T-cell (primary cell): ENCODE measurements at regions not wholly inside any gene's neighbourhood (a gene's known extent, or its start where the extent isn't known, plus 50 kb on each side); places are given as distances from the start of the nearest gene placed in this dataset.

Source experiments
- ATAC-seq, 4 experiments: fragments of 200-7000 bp in 3 of 4; fragments of 150-1000 bp in 1 of 4; cut with Tn5 transposase; replicated peaks in 1 of 4; 1 replicate in 3 of 4; 2 replicates in 1 of 4; pipeline ENCODE4 v1.10.0; 2021; ENCODE audit warnings: moderate library complexity in 3 of 4, mild to moderate bottlenecking in 2 of 4, moderate number of reproducible peaks in 1 of 4
- CTCF ChIA-PET, 2 donors: fragments of 300-600 bp; sonication (Branson Sonifier 250); formaldehyde crosslinking; loops; one replicate each; lab custom pipeline; 2022; ENCODE audit warnings: antibody characterized with exemption in 2 of 2; lab: Charles Lee
- POLR2A ChIA-PET, 2 donors: fragments of 300-600 bp; sonication (Branson Sonifier 250); formaldehyde crosslinking; loops; one replicate each; lab custom pipeline; 2022; ENCODE audit warnings: antibody characterized with exemption in 2 of 2; lab: Charles Lee
- DNase-seq, 35 experiments: peaks; one replicate each; pipeline versions ENCODE4 v3.0.0 to v3.0.0-alpha.2; 2013 to 2023
- H3K27ac ChIP-seq: one replicate; pipeline ENCODE4 v1.5.1; 2013; ENCODE audit warnings: low read length
- H3K27me3 ChIP-seq, 2 experiments: replicated peaks in 1 of 2; 1 replicate in 1 of 2; 2 replicates in 1 of 2; pipeline versions ENCODE4 v1.6.1 to v1.7.0; 2013; ENCODE audit warnings: low read length in 1 of 2, mixed read lengths in 1 of 2; ENCODE audit not compliant: control insufficient read depth in 2 of 2, insufficient read depth in 2 of 2; ENCODE audit errors: extremely low read depth in 1 of 2
- H3K36me3 ChIP-seq, 2 donors: 1 replicate in 1 of 2; 2 replicates in 1 of 2; pipeline versions ENCODE4 v1.6.1 to v1.7.0; 2013; ENCODE audit warnings: low read length in 1 of 2; ENCODE audit not compliant: control insufficient read depth in 2 of 2, insufficient read depth in 1 of 2; ENCODE audit errors: extremely low read depth in 1 of 2
- H3K4me1 ChIP-seq, 2 experiments: 1 replicate in 1 of 2; 2 replicates in 1 of 2; pipeline versions ENCODE4 v1.6.1 to v1.7.0; 2013; ENCODE audit warnings: low read length in 2 of 2, mixed read lengths in 1 of 2; ENCODE audit not compliant: insufficient read depth in 2 of 2, control insufficient read depth in 1 of 2; ENCODE audit errors: extremely low read depth in 1 of 2
- H3K4me3 ChIP-seq, 2 donors: 1 replicate in 1 of 2; 2 replicates in 1 of 2; pipeline versions ENCODE4 v1.5.1 to v1.7.0; 2013; ENCODE audit warnings: mild to moderate bottlenecking in 2 of 2, low read length in 1 of 2, moderate library complexity in 1 of 2; ENCODE audit not compliant: control insufficient read depth in 1 of 2; ENCODE audit errors: extremely low read depth in 1 of 2
- H3K9me3 ChIP-seq: 2 replicates; pipeline ENCODE4 v1.7.0; 2013
- H3K27ac Mint-ChIP-seq, 2 donors: one replicate each; pipeline ENCODE4 v1.8.0; 2020 to 2021; ENCODE audit warnings: mild to moderate bottlenecking in 2 of 2, mixed read lengths in 2 of 2
- H3K27me3 Mint-ChIP-seq, 2 donors: one replicate each; pipeline ENCODE4 v1.8.0; 2021 to 2022; ENCODE audit warnings: mixed read lengths in 2 of 2
- H3K36me3 Mint-ChIP-seq: one replicate; pipeline ENCODE4 v1.8.0; 2021; ENCODE audit warnings: mixed read lengths
- H3K4me1 Mint-ChIP-seq, 3 donors: one replicate each; pipeline ENCODE4 v1.8.0; 2020 to 2022; ENCODE audit warnings: mixed read lengths in 3 of 3, mild to moderate bottlenecking in 1 of 3
- H3K4me3 Mint-ChIP-seq, 3 donors: one replicate each; pipeline ENCODE4 v1.8.0; 2020 to 2022; ENCODE audit warnings: mild to moderate bottlenecking in 3 of 3, mixed read lengths in 3 of 3, moderate library complexity in 3 of 3
- H3K9me3 Mint-ChIP-seq, 3 donors: one replicate each; pipeline ENCODE4 v1.8.0; 2020 to 2022; ENCODE audit warnings: mixed read lengths in 3 of 3
- WGBS: methylation state at CpG from one replicate; pipeline ENCODE4 v1.1.5; 2013; ENCODE audit warnings: missing lambda C conversion rate; ENCODE audit not compliant: insufficient coverage; 5-methylcytosine and 5-hydroxymethylcytosine counted together

GRCh38 chr17:13387952-13388351, 213.8 kb downstream of the HS3ST3A1 start:
- Histone ChIP-seq H3K9me3 (no peaks in the 10 kb centered on the region), H3K36me3 (no peaks in the 10 kb centered on the region), H3K4me1 (no peaks in the 10 kb centered on the region), H3K27me3 (no peaks in the 10 kb centered on the region), H3K27ac (no peak overlapping the region), H3K4me3 (no peak overlapping the region)
- ATAC-seq: no peak
- peaks cover 4 to 7% of the 10 kb centered on the region in 2 donors for H3K27me3 Mint-ChIP-seq
- no peak overlapping the region for H3K27ac Mint-ChIP-seq
- no peak for DNase-seq
- WGBS: no CpG with 5 or more reads among the region's 1 CpG
- ChIA-PET POLR2A (no interaction called here), CTCF (no interaction called here)
- H3K4me1 Mint-ChIP-seq: no peaks in the 10 kb centered on the region
- no peaks in the 10 kb centered on the region for H3K9me3 Mint-ChIP-seq
- H3K4me3 Mint-ChIP-seq: no peak overlapping the region
- no peaks in the 10 kb centered on the region for H3K36me3 Mint-ChIP-seq

GRCh38 chr17:13387236-13387635, 214.5 kb downstream of the HS3ST3A1 start:
- Histone ChIP-seq H3K36me3 (no peaks in the 10 kb centered on the region), H3K27ac (no peak overlapping the region), H3K9me3 (no peaks in the 10 kb centered on the region), H3K27me3 (no peaks in the 10 kb centered on the region), H3K4me3 (no peak overlapping the region), H3K4me1 (no peaks in the 10 kb centered on the region)
- no peaks in the 10 kb centered on the region for H3K9me3 Mint-ChIP-seq
- CTCF ChIA-PET: no interaction called here
- H3K36me3 Mint-ChIP-seq: no peaks in the 10 kb centered on the region
- H3K4me3 Mint-ChIP-seq: no peak overlapping the region
- no peak overlapping the region for H3K27ac Mint-ChIP-seq
- no peaks in the 10 kb centered on the region for H3K4me1 Mint-ChIP-seq
- WGBS: 100% methylated on average over 1 of the region's 5 CpGs
- H3K27me3 Mint-ChIP-seq: peaks cover 4 to 7% of the 10 kb centered on the region in 2 donors
- POLR2A ChIA-PET: interaction anchor here in 1 of 2 donors (0.5 kb wide), 1 partner anchor 968 kb away, joined by 3 read pairs; no protein-coding TSS in a partner anchor
- ATAC-seq (no peak), DNase-seq (no peak)

- WGBS: 25% methylated on average over 4 of the region's 5 CpGs
- no peaks in the 10 kb centered on the region for H3K4me1 ChIP-seq
- Mint-ChIP-seq H3K4me1 (no peaks in the 10 kb centered on the region), H3K36me3 (no peaks in the 10 kb centered on the region), H3K9me3 (no peaks in the 10 kb centered on the region), H3K4me3 (no peak overlapping the region), H3K27me3 (peaks cover 3 to 4% of the 10 kb centered on the region in 2 donors), H3K27ac (no peak overlapping the region)
- ATAC-seq (no peak), DNase-seq (no peak)
- H3K36me3 ChIP-seq: no peaks in the 10 kb centered on the region
- ChIA-PET POLR2A (no interaction called here), CTCF (no interaction called here)
- no peaks in the 10 kb centered on the region for H3K27me3 ChIP-seq
- H3K27ac ChIP-seq: no peak overlapping the region
- H3K9me3 ChIP-seq: no peaks in the 10 kb centered on the region
- H3K4me3 ChIP-seq: no peak overlapping the region
These were observed 216.2 kb downstream of the HS3ST3A1 start for GRCh38 chr17:13385481-13385911.

- no peaks in the 10 kb centered on the region for H3K9me3 Mint-ChIP-seq
- peaks cover 0 to 3% (median 0%) of the 10 kb centered on the region in 3 donors for H3K4me1 Mint-ChIP-seq
- WGBS: no CpG with 5 or more reads among the region's 1 CpG
- Histone ChIP-seq H3K4me1 (no peaks in the 10 kb centered on the region), H3K36me3 (no peaks in the 10 kb centered on the region), H3K27ac (no peak overlapping the region), H3K4me3 (no peak overlapping the region), H3K27me3 (no peaks in the 10 kb centered on the region), H3K9me3 (no peaks in the 10 kb centered on the region)
- H3K27me3 Mint-ChIP-seq: peaks cover 3 to 4% of the 10 kb centered on the region in 2 donors
- H3K4me3 Mint-ChIP-seq: no peak overlapping the region
- POLR2A ChIA-PET: no interaction called here
- CTCF ChIA-PET: no interaction called here
- H3K27ac Mint-ChIP-seq: no peak overlapping the region
- no peaks in the 10 kb centered on the region for H3K36me3 Mint-ChIP-seq
- ATAC-seq: no peak
- no peak for DNase-seq
These were observed 217.1 kb downstream of the HS3ST3A1 start for GRCh38 chr17:13384626-13385025.

- no peak overlapping the region for H3K4me3 Mint-ChIP-seq
- 100% methylated on average over 1 of the region's 2 CpGs for WGBS
These were observed 223.4 kb downstream of the HS3ST3A1 start for GRCh38 chr17:13378361-13378760.

GRCh38 chr17:13374203-13375143, 227.3 kb downstream of the HS3ST3A1 start:
- Histone ChIP-seq H3K27me3 (no peaks in the 10 kb centered on the region), H3K4me3 (no peak overlapping the region), H3K36me3 (no peaks in the 10 kb centered on the region), H3K27ac (no peak overlapping the region), H3K9me3 (no peaks in the 10 kb centered on the region), H3K4me1 (no peaks in the 10 kb centered on the region)
- ATAC-seq: no peak
- POLR2A ChIA-PET: no interaction called here
- Mint-ChIP-seq H3K4me1 (no peaks in the 10 kb centered on the region), H3K4me3 (no peak overlapping the region), H3K27me3 (peaks cover 0 to 3% of the 10 kb centered on the region in 2 donors), H3K36me3 (no peaks in the 10 kb centered on the region), H3K27ac (no peak overlapping the region), H3K9me3 (peaks cover 0 to 3% (median 0%) of the 10 kb centered on the region in 3 donors)
- CTCF ChIA-PET: interaction anchor here in 1 of 2 donors (0.6 kb wide), 1 partner anchor 1432 kb away, joined by 3 read pairs; no protein-coding TSS in a partner anchor
- DNase-seq: no peak
- 81% methylated on average over 3 of the region's 9 CpGs for WGBS

More at GRCh38 chr17:13378361-13378760, 223.4 kb downstream of the HS3ST3A1 start:
- CTCF ChIA-PET: no interaction called here
- peaks cover 0 to 3% of the 10 kb centered on the region in 2 donors for H3K27me3 Mint-ChIP-seq
- Histone ChIP-seq H3K4me1 (no peaks in the 10 kb centered on the region), H3K4me3 (no peak overlapping the region), H3K27me3 (no peaks in the 10 kb centered on the region), H3K9me3 (no peaks in the 10 kb centered on the region), H3K27ac (no peak overlapping the region), H3K36me3 (no peaks in the 10 kb centered on the region)
- H3K4me1 Mint-ChIP-seq: peaks cover 0 to 3% (median 0%) of the 10 kb centered on the region in 3 donors
- no peaks in the 10 kb centered on the region for H3K36me3 Mint-ChIP-seq
- POLR2A ChIA-PET: no interaction called here
- DNase-seq (no peak), ATAC-seq (no peak)
- peaks cover 0 to 3% (median 0%) of the 10 kb centered on the region in 3 donors for H3K9me3 Mint-ChIP-seq
- no peak overlapping the region for H3K27ac Mint-ChIP-seq
